ENCODE measurements at regions not wholly inside any gene's neighbourhood (a gene's known extent, or its start where the extent isn't known, plus 50 kb on each side); places are given as distances from the start of the nearest gene placed in this dataset.
"Not testable (repeated sequence)": the region's sequence is repeated elsewhere in the genome, so short reads cannot be mapped to it uniquely, and the experiment has no call there.

DNA sequence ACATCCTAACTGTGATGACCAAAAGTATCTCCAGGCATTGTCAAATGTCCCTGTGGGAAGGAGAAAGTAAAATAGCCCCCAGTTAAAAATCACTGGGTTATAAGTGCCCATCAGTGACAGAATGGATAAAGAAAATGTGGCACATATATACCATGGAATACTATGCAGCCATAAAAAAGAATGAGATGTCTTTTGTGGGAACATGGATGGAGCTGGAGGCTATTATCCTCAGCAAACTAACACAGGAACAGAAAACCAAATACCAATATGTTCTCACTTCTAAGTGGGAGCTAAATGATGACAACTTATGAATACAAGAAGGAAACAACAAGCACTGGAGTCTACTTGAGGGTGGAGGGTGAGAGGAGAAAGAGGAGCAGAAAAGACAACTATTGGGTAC is 60.9 kb upstream of the TEX13D start:
- H3K9me1 ChIP-seq (ENCODE audit: insufficient read depth, low read length); H4K91ac ChIP-seq (ENCODE audit: insufficient read depth, low read depth, low read length); H3K4me3 ChIP-seq (ENCODE audit: insufficient read depth, low read depth, low read length); H2BK15ac ChIP-seq (ENCODE audit: low read depth, low read length); H3K23ac ChIP-seq (ENCODE audit: low read depth, low read length); BruUV-seq (replicated peaks); H3K4me1 ChIP-seq (ENCODE audit: control insufficient read depth, insufficient read depth, low read length); H3K4ac ChIP-seq (ENCODE audit: low read depth, low read length); H2BK20ac ChIP-seq (ENCODE audit: low read depth, low read length); H4K8ac ChIP-seq (ENCODE audit: low read depth in 2 of 2, low read length in 2 of 2); H3K4me2 ChIP-seq (ENCODE audit: low read depth, low read length); H3K14ac ChIP-seq (replicated peaks; ENCODE audit: low read depth, low read length); in situ Hi-C loops (cut with MboI; ENCODE audit: low sequenced_read_pairs); H2AFZ ChIP-seq (replicated peaks; ENCODE audit: low read length, poor library complexity); H4K20me1 ChIP-seq (ENCODE audit: insufficient read depth, low read length); H4K5ac ChIP-seq (ENCODE audit: low read depth, low read length); H2BK120ac ChIP-seq (ENCODE audit: low read depth, low read length); POLR2A ChIA-PET (ENCODE audit: unreplicated experiment); H2AK5ac ChIP-seq (ENCODE audit: low read depth, low read length); H3K36me3 ChIP-seq (ENCODE audit: control insufficient read depth, insufficient read depth, low read length); H3K18ac ChIP-seq (ENCODE audit: low read depth, low read length); H2AK9ac ChIP-seq (replicated peaks; ENCODE audit: low read depth, low read length, poor library complexity); CTCF ChIA-PET; H3K56ac ChIP-seq (ENCODE audit: extremely low read depth, insufficient read depth, low read length); H3K9ac ChIP-seq (ENCODE audit: low read depth, low read length); H3K9me3 ChIP-seq (ENCODE audit: control insufficient read depth, insufficient read depth, low read length); ATAC-seq (ENCODE audit: low read depth); H2BK5ac ChIP-seq (ENCODE audit: low read depth, low read length, poor library complexity, severe bottlenecking); dilution Hi-C loops (cut with HindIII; ENCODE audit: low sequenced_read_pairs, unreplicated experiment); H3K27ac ChIP-seq (ENCODE audit: insufficient read depth, low read length); DNase-seq; H3K27me3 ChIP-seq (ENCODE audit: control insufficient read depth, insufficient read depth, low read length); H3K79me1 ChIP-seq (ENCODE audit: low read depth in 1 of 2, low read length in 2 of 2); intact Hi-C loops (cut with micrococcal nuclease): not testable (repeated sequence)

Data from IMR-90 (cell line).